ENCODE measurements at regions not wholly inside any gene's neighbourhood (a gene's known extent, or its start where the extent isn't known, plus 50 kb on each side); places are given as distances from the start of the nearest gene placed in this dataset.

DNA sequence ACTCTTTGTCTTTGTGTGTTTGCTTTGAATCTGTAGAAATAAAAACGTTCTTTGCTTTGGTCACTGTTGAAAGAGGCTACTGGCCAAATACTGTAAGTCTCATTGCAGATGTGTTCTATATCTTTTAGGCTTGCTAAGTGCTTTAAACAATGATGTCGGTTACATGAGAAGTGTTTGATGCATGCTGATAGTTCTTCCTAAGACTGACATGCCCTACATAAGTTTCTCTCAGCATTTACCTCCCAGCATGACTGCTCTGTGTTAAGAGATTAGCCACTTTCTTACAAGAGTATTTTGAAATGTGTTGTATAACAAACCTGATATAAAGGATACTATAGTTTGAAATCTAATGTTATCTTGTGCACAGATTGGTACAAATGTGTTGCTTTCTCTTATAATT lies 1088.7 kb downstream of the NSUN3 start:
- TF ChIP-seq, protein P1, sequence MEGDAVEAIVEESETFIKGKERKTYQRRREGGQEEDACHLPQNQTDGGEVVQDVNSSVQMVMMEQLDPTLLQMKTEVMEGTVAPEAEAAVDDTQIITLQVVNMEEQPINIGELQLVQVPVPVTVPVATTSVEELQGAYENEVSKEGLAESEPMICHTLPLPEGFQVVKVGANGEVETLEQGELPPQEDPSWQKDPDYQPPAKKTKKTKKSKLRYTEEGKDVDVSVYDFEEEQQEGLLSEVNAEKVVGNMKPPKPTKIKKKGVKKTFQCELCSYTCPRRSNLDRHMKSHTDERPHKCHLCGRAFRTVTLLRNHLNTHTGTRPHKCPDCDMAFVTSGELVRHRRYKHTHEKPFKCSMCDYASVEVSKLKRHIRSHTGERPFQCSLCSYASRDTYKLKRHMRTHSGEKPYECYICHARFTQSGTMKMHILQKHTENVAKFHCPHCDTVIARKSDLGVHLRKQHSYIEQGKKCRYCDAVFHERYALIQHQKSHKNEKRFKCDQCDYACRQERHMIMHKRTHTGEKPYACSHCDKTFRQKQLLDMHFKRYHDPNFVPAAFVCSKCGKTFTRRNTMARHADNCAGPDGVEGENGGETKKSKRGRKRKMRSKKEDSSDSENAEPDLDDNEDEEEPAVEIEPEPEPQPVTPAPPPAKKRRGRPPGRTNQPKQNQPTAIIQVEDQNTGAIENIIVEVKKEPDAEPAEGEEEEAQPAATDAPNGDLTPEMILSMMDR (IDR thresholded peaks at IDR 0.05) = no peak
- no peak for TF ChIP-seq POLR2A (IDR thresholded peaks at IDR 0.05)
